ES-I3 (cell line): ENCODE measurements at regions not wholly inside any gene's neighbourhood (a gene's known extent, or its start where the extent isn't known, plus 50 kb on each side); places are given as distances from the start of the nearest gene placed in this dataset.
"Not testable (repeated sequence)": the region's sequence is repeated elsewhere in the genome, so short reads cannot be mapped to it uniquely, and the experiment has no call there.

Experiments
- H3K36me3 ChIP-seq: 2 replicates; pipeline ENCODE4 v1.6.1; 2013; ENCODE audit warnings: mild to moderate bottlenecking, low read length, control low read depth, moderate library complexity; ENCODE audit not compliant: insufficient read depth
- H3K4me1 ChIP-seq: 2 replicates; pipeline ENCODE4 v1.6.1; 2013; ENCODE audit warnings: mild to moderate bottlenecking, control low read depth, low read length; ENCODE audit not compliant: insufficient read depth
- H3K9ac ChIP-seq: 2 replicates; pipeline ENCODE4 v1.6.1; 2013; ENCODE audit warnings: low read depth, mild to moderate bottlenecking, low read length, moderate library complexity
- H3K9me3 ChIP-seq: 2 replicates; pipeline ENCODE4 v1.6.1; 2013; ENCODE audit warnings: mild to moderate bottlenecking, low read length, moderate library complexity; ENCODE audit not compliant: control insufficient read depth, insufficient read depth

DNA sequence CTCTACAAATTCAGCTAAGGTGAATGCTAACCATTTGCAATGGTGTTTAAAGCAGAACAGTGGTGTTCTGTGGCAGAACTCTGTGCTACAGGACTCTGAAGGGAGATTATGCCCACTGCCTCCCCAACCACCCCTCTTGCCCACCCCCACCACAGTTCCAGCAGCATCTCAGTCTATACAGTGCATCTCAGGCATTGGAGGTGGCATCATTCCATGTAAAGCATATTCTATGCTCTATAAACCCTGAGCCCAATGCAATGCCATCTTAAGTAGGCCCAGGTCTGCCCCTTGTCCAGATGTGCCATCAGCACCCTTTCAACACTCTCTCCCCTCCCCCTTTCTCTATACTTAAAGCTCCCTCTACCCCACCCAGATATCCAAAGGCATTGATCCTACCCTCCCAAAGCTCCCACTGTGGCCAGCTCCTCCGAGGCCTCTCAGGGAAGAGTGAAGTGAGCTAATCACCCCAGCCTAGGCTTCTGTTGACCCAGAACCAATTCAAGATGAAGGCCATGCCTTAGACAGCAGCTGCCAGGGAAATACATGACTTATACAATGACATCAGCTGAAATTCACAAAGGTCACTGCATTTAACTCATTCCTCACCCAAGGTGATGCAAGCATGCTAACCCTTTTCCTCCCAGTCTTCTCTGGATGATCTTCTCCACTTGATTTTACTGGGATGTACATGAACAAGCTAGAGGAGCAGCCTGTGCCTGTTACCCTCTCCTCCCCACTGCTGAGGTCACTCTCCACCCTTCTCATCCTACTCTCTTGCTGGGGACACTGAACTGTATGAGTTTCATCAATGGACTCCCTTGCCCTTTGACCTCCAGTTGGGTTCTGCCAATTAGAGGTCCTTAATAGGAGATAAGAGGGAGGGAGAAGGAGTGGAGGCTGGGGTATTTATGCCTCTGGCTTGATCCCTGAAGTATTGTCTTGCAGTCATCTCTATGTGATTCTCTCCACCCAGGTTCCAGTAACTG is 353.9 kb downstream of the GOLGA6L6 start:
- H3K4me1 ChIP-seq, H3K36me3 ChIP-seq, H3K9me3 ChIP-seq, H3K9ac ChIP-seq: not testable (repeated sequence)

DNA sequence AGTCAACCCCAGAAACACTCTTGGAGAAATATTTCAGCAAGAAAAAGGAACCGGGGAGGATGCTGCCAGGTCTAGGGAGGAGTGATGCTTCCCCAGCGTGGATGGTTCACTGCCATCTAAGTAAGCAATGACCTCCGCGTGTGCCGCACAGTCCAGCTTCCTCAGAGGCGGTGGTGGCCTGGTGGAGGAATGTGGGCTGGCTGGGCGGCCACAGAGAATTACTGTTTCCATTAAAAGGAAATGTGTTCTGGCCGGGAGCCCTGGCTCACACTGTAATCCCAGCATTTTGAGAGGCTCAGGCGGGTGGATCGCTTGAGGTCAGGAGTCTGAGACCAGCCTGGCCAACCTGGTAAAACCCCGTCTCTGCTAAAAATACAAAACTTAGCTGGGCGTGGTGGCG is 356.7 kb downstream of the GOLGA6L6 start:
- H3K9ac ChIP-seq, H3K9me3 ChIP-seq, H3K36me3 ChIP-seq, H3K4me1 ChIP-seq: not testable (repeated sequence)

DNA sequence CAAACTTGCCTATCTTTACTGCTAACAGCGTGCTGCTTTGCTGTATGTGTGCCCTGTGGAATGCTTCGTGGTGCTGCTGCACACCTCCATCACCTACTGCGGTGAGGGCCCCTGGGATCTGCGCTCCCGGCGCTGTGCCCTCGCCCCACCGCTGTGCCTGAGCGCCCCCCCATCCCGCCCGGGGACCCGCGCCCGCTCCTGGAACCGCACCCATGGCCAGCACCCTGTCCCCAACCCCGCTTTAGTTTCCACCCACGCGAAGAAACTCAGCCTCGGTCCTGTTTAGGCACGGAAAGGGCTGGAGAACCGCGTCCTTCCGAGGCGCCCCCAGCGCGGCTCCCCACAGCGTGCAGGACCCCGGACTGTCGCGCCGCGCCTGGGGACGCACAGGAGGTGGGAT is 373.4 kb downstream of the GOLGA6L6 start:
- H3K9ac ChIP-seq, H3K9me3 ChIP-seq, H3K4me1 ChIP-seq, H3K36me3 ChIP-seq: not testable (repeated sequence)

DNA sequence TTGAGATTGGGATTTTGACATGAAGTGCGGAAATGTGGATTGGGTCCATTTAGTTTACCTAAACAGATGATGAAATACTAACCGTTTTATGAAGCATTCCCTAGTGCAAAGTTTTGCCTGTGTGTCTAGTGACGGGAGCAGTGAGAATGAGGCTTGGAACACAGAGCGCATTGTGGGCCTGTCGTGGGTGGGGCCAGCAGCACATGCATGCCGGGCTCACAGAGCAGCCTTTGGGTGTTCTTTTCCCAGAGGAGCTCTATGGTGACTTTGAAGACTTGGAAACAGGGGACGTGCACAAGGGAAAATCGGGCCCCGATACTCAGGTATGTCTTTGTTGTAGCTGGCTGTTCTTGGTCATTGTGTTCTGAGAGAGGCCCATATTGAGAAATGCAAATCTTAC is 388.1 kb downstream of the GOLGA6L6 start:
- not testable (repeated sequence) for H3K4me1 ChIP-seq, H3K36me3 ChIP-seq, H3K9ac ChIP-seq, H3K9me3 ChIP-seq

DNA sequence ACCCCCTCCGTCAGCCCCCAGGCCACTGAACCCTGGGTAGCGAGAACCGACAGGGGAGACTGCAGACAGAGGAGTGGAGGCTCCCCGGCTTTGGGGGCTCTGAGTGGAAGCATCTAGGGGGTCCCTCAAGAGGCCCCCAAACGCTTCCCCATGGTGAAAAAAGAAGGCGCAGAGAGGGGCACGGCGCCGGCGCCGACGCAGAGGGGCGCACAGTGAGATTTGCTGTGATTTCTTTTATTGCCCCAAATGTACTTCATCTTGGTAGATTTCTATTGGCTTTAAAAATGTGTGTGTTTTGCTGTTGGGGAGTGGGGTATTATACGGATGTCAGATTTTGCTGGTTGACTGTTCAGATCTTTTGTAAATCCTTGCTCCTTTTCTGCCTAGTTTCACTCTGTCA is 392.9 kb downstream of the GOLGA6L6 start:
- not testable (repeated sequence) for H3K9me3 ChIP-seq

DNA sequence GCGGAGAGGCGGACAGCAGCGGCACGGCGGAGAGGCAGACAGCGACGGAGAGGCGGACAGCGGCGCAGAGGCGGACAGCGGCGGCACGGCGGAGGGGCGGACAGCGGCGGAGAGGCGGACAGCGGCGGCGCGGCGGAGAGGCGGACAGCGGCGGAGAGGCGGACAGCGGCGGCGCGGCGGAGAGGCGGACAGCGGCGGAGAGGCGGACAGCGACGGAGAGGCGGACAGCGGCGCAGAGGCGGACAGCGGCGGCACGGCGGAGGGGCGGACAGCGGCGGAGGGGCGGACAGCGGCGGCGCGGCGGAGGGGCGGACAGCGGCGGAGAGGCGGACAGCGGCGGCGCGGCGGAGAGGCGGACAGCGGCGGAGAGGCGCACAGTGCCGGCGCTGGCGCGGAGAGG is 393.6 kb downstream of the GOLGA6L6 start:
- not testable (repeated sequence) for H3K9me3 ChIP-seq, H3K4me1 ChIP-seq, H3K9ac ChIP-seq, H3K36me3 ChIP-seq

More for the DNA sequence above, 392.9 kb downstream of the GOLGA6L6 start:
- not testable (repeated sequence) for H3K36me3 ChIP-seq, H3K4me1 ChIP-seq, H3K9ac ChIP-seq

DNA sequence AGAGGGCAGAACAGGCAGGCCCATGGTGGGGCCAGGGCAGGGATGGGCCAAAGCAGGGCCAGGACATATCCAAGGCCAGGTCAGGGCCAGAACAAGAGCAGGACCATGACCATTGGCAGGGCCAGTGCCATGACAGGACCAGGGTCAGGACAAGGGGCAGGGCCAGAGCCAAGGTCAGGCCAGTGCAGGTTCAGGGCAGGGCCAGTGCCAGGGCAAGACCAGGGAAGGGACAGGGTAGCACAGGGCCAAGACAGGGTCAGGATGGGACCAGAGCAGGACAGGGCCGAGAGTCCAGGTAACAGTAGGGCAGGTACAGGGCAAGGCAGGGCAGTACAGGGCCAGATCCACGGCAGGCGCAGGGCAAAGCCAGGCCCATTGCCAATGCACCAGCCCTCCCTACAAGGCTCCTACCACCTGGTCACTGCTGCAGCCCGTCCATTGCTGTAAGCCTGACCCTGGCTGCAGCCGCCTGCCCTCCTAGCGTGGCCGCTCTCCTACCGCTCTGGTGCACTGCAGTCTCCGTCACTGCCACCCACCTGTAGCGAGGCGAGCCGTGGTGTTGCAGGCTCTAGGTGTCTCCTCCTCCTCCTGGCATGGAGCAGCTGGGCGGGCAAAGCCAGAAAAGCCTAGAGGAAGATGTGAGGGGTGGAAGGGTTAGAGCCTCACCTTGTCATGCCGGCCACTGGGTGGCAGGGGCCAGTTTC is 397.1 kb downstream of the GOLGA6L6 start:
- not testable (repeated sequence) for H3K4me1 ChIP-seq, H3K9ac ChIP-seq, H3K9me3 ChIP-seq

DNA sequence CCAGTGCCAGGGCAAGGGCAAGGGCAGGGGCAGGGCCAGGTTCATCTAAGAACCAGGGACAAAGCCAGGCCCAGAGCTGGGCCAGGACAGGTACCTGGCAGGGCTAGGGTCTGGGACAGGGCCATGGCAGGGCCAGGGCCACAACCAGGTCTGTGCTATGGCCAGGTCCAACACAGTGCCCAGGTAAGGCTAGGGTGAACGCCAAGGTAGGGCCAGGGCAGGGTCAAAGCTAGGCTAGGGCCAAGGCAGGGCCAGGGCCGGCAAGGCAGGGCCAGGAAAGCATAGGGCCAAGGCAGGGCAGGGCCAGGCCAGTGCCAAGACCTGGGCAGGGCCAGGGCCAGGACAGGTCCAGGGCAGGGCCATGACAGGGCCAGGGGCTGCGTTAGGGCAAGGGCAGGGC is 398.7 kb downstream of the GOLGA6L6 start:
- not testable (repeated sequence) for H3K4me1 ChIP-seq, H3K9ac ChIP-seq, H3K9me3 ChIP-seq, H3K36me3 ChIP-seq

More for the DNA sequence above, 397.1 kb downstream of the GOLGA6L6 start:
- H3K36me3 ChIP-seq = not testable (repeated sequence)

DNA sequence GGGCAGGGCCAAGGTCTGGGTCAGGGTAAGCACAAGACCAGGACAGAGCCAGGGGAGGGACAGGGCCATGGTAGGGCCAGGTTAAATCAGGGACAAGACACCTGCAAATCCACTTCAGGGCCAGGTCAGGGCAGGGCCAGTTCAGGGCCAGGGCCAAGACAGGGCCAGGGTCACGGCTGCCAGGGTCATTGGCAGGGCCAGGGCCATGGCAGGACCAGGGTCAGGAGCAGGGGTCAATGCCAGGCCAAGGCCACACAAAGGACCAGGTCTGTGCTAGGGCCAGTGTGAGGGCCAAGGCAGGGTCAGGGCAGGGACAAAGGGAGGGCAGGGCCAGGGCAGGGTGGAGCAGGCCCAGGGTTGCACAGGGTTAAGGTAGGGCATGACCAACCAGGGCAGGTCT is 399.2 kb downstream of the GOLGA6L6 start:
- not testable (repeated sequence) for H3K36me3 ChIP-seq, H3K9me3 ChIP-seq, H3K9ac ChIP-seq, H3K4me1 ChIP-seq

DNA sequence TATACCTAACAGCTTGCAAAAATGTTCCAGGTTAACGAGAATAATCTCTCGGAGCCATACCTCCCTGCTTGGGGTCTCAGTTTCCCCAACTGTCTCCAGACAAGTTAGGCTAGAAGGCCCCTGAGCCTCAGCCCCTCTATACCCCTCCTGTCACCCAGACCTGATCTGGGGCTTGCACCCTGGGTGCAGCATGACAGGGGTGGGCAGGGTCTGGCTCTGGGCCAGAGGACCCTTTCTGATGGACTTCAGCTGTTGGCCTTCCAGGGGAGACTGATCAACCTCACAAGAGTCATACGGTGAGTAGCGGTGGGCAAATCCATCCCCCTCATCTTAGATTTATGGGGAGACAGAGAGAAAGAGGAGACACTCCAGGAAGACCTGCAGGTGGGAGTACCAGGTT is 416.9 kb downstream of the GOLGA6L6 start:
- H3K9me3 ChIP-seq, H3K4me1 ChIP-seq, H3K9ac ChIP-seq, H3K36me3 ChIP-seq: not testable (repeated sequence)

DNA sequence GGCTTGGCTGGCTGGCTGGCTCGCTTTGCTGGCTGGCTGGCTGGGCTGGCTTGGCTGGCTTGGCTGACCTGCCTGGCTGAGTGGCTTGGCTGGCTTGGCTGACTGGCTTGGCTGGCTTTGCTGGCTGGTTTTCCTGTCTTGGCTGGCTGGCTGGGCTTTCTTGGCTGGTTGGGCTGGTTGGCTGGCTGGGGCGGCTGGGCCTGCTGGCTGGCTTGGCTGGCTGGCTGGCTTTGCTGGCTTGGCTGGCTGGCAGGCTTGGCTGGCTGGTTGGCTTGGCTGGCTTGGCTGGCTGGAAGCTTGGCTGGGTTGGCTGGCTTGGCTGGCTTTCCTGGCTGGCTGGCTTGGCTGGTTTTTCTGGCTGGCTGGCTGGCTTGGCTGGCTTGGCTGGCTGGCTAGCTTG is 435.6 kb downstream of the GOLGA6L6 start:
- Histone ChIP-seq H3K9me3 (no peaks in the 10 kb centered on the region), H3K36me3 (no peaks in the 10 kb centered on the region), H3K9ac (no peak overlapping the region), H3K4me1 (no peaks in the 10 kb centered on the region)

DNA sequence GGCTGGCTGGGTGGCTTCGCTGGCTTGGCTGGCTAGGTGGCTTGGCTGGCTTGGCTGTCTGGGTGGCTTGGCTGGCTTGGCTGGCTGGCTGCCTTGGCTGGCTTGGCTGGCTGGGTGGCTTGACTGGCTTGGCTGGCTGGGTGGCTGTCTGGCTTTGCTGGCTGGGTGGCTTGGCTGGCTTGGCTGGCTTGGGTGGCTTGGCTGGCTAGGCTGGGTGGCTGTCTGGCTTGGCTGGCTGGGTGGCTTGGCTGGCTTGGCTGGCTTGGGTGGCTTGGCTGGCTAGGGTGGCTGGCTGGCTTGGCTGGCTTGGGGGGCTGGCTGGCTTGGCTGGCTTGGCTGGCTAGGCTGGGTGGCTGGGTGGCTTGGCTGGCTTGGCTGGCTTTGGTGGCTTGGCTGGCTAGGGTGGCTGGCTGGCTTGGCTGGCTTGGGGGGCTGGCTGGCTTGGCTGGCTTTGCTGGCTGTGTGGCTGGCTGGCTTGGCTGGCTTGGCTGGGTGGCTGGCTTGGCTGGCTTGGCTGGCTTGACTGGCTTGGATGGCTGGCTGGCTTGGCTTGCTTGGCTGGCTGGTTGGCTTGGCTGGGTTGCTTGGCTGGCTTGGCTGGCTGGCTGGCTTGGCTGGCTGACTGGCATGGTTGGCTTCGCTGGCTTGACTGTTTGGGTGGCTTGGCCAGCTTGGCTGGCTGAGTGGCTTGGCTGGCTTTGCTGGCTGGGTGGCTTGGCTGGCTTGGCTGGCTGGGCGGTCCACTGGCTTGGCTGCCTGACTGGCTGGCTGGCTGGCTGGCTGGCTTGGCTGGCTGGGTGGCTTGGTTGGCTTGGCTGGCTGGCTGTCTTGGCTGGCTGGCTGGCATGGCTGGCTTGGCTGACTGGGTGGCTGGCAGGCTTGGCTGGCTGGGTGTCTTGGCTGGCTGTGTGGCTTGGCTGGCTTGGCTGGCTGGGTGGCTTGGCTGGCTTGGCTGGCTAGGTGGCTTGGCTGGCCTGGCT is 436.3 kb downstream of the GOLGA6L6 start:
- H3K36me3 ChIP-seq, H3K4me1 ChIP-seq, H3K9me3 ChIP-seq, H3K9ac ChIP-seq: not testable (repeated sequence)

DNA sequence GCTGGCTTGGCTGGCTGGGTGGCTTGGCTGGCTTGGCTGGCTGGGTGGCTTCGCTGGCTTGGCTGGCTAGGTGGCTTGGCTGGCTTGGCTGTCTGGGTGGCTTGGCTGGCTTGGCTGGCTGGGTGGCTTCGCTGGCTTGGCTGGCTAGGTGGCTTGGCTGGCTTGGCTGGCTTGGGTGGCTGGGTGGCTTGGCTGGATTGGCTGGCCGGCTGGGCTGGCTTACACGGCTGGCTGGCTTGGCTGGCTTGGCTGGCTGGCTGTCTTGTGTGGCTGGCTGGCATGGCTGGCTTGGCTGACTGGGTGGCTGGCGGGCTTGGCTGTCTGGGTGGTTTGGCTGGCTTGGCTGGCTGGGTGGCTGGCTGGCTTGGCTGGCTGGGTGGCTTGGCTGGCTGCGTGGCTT is 437.0 kb downstream of the GOLGA6L6 start:
- H3K4me1 ChIP-seq, H3K36me3 ChIP-seq, H3K9me3 ChIP-seq, H3K9ac ChIP-seq: not testable (repeated sequence)

DNA sequence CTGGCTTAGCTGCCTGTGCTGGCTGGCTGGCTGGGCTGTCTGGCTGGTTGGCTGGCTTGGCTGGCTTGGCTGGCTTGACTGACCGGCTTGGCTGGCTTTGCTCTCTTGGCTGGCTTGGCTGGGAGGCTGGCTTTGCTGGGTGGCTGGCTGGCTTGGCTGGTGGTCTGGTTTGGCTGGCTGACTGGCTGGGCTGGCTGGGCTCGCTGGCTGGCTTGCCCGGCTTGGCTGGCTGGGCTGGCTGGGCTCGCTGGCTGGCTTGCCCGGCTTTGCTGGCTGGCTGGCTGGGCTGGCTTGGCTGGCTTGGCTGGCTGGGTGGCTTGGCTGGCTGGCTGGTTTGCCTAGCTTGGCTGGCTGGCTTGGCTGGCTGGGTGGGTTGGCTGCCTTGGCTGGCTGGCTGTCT is 438.7 kb downstream of the GOLGA6L6 start:
- not testable (repeated sequence) for H3K36me3 ChIP-seq, H3K4me1 ChIP-seq, H3K9ac ChIP-seq, H3K9me3 ChIP-seq
